ENCODE measurements at regions not wholly inside any gene's neighbourhood (a gene's known extent, or its start where the extent isn't known, plus 50 kb on each side); places are given as distances from the start of the nearest gene placed in this dataset.

DNA sequence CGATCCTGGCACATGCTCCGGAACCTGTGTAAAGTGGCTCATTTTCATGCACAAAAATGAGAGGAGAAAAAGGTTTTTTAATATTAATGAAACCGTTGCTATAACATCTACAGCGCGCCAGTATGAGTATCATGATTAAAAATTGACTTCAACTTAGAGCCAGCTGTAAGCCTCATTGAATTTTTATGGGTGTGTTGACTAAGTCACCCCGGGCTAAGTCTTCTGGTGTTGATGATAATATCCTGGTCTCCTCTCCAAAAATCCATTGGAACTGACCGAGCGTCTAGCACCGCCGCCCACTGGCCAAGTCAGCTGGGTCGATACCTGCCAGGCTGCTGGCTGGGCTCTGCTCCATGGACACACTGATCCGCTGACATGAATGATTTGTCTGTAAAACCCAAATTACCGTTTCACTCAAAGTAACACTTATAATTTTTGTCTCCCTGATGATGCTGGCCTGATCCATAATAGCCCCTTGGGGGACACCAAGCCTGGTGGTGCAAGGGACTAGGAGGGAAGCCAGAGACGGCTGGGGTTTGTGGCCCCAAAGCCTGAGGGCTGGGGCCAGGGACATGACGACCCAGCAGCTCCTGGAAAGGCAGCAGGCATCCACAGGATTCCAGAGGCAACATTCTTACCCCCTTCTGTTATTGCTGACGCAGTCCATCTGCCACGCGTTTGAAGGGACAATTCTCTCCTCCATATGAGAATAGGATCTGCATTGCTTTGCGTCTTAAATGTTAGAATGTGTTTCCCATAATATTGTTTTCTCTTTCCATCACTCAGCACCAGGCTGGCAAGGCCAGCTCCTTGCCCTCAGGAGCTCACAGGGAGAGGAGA lies 131.0 kb upstream of the PPP2R2D start:
- Histone ChIP-seq H3K4me1 (ENCODE audit: control insufficient read depth, insufficient read depth, low read length, poor library complexity, severe bottlenecking) (no peaks in the 10 kb centered on the region), H3K27ac (ENCODE audit: low read depth, low read length, severe bottlenecking) (no peak overlapping the region), H3K9me3 (ENCODE audit: control insufficient read depth, low read length) (no peaks in the 10 kb centered on the region), H3K4me3 (ENCODE audit: extremely low read depth, insufficient read depth, low read length, poor library complexity, severe bottlenecking) (no peak overlapping the region), H3K36me3 (ENCODE audit: control insufficient read depth, insufficient read depth, low read length) (no peaks in the 10 kb centered on the region)
- 87% methylated on average over 13 to 17 of the region's 19 CpGs for WGBS, 2 experiments (ENCODE audit: insufficient coverage in 2 of 2)

DNA sequence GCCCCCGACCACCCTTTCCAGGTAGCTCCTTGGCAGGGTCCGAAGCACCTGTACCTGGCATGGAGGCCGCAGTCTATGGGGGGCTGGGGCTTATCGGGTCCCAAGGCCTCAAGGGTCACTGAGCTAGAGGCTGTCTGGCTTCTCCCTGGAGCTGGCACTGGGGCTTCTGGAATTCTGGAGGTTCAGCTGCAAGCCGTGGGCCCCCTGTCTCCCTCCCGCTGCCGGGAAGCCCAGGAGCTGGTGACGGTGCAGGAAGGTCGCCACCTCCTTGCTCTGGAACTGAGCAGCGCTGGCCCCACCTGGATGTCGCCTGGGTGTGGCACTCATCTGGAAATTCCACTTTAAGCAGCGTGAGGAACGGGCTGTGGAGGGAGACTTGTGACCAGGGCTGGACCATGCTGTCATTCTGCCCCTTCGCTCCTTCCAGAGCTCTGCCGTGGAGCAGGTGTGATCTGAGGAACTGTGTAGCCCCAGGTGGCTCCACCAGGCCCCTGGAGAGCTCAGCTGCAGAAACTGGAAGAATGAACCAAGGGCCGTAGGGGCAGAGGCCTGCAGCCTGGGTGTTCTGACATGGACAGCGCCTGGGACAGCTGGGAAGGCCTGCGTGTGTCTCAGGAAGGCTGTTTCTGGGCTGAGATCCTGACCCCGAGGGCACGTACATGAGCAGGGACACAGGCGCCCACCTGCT lies 129.7 kb upstream of the PPP2R2D start:
- Histone ChIP-seq H3K36me3 (ENCODE audit: control insufficient read depth, insufficient read depth, low read length) (no peaks in the 10 kb centered on the region), H3K9me3 (ENCODE audit: control insufficient read depth, low read length) (peaks cover 4% of the 10 kb centered on the region), H3K4me3 (ENCODE audit: extremely low read depth, insufficient read depth, low read length, poor library complexity, severe bottlenecking) (no peak overlapping the region), H3K4me1 (ENCODE audit: control insufficient read depth, insufficient read depth, low read length, poor library complexity, severe bottlenecking) (no peaks in the 10 kb centered on the region), H3K27ac (ENCODE audit: low read depth, low read length, severe bottlenecking) (no peak overlapping the region)
- whole genome bisulfite sequencing, 2 experiments (ENCODE audit: insufficient coverage in 2 of 2) = 89 to 93% methylated on average over 18 to 21 of the region's 21 CpGs

DNA sequence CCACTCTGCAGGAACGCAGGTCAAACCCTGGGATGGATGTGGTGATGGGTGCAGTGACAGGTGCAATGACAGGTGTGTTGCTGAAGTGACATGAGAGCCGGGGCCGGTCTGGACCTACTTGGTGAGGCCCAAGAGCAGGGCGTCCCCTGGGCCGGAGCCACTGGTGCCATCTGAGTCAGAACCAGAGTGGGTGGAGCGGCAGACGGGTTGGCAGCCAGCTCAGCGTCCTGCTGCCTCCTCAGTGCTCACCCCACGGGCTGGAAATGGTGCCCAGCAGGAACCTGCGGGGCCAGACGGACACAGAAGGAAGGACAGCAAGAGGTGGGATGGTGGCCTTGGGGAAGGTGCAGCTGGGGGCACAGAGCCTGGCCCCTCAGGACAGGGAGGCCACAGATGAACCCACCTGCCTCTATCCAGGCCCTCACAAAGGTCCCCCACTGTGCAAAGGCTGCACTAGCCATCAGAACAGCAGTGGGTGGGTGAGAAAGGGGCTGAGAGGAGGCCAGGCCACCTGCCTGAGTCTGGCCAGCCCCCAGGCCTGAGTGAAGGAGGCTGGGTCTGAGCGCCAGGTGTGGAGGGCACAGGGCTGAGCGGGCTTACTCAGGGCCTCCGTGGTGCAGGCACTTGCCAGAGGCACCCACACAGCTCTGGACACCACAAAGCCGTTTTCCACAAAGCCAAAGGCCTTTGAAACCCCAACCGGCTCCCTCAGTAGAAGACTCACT lies 129.0 kb upstream of the PPP2R2D start:
- Histone ChIP-seq H3K9me3 (ENCODE audit: control insufficient read depth, low read length) (peaks cover 10% of the 10 kb centered on the region), H3K4me3 (ENCODE audit: extremely low read depth, insufficient read depth, low read length, poor library complexity, severe bottlenecking) (no peak overlapping the region), H3K36me3 (ENCODE audit: control insufficient read depth, insufficient read depth, low read length) (no peaks in the 10 kb centered on the region), H3K27ac (ENCODE audit: low read depth, low read length, severe bottlenecking) (no peak overlapping the region), H3K4me1 (ENCODE audit: control insufficient read depth, insufficient read depth, low read length, poor library complexity, severe bottlenecking) (no peaks in the 10 kb centered on the region)
- WGBS, 2 experiments (ENCODE audit: insufficient coverage in 2 of 2) = 91 to 92% methylated on average over 14 to 16 of the region's 16 CpGs

DNA sequence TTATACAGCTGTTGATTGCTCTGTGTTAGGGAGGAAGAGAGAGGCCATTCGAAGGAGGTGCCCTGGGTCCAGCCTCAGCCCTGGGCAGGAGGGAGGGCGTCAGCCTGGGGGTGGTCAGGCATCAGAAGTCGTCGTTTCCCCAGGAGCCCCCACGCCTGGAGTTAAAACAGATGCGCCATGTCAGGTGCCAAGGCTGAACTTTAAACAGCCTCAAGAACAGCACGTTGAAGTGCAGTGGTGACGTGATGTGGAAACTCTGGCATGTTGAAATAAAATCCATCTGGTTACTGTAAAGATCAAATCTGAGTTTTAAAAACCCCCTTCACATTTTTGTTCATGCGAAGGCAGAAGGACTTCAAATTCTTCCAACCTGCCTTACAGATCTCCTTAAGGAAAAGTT lies 128.4 kb upstream of the PPP2R2D start:
- no peaks in the 10 kb centered on the region for H3K4me1 ChIP-seq (ENCODE audit: control insufficient read depth, insufficient read depth, low read length, poor library complexity, severe bottlenecking)
- 87 to 95% methylated on average over 7 to 8 of the region's 9 CpGs for WGBS, 2 experiments (ENCODE audit: insufficient coverage in 2 of 2)
- H3K9me3 ChIP-seq (ENCODE audit: control insufficient read depth, low read length) = peaks cover 14% of the 10 kb centered on the region
- H3K36me3 ChIP-seq (ENCODE audit: control insufficient read depth, insufficient read depth, low read length) = no peaks in the 10 kb centered on the region
- H3K4me3 ChIP-seq (ENCODE audit: extremely low read depth, insufficient read depth, low read length, poor library complexity, severe bottlenecking) = no peak overlapping the region
- H3K27ac ChIP-seq (ENCODE audit: low read depth, low read length, severe bottlenecking) = no peak overlapping the region

DNA sequence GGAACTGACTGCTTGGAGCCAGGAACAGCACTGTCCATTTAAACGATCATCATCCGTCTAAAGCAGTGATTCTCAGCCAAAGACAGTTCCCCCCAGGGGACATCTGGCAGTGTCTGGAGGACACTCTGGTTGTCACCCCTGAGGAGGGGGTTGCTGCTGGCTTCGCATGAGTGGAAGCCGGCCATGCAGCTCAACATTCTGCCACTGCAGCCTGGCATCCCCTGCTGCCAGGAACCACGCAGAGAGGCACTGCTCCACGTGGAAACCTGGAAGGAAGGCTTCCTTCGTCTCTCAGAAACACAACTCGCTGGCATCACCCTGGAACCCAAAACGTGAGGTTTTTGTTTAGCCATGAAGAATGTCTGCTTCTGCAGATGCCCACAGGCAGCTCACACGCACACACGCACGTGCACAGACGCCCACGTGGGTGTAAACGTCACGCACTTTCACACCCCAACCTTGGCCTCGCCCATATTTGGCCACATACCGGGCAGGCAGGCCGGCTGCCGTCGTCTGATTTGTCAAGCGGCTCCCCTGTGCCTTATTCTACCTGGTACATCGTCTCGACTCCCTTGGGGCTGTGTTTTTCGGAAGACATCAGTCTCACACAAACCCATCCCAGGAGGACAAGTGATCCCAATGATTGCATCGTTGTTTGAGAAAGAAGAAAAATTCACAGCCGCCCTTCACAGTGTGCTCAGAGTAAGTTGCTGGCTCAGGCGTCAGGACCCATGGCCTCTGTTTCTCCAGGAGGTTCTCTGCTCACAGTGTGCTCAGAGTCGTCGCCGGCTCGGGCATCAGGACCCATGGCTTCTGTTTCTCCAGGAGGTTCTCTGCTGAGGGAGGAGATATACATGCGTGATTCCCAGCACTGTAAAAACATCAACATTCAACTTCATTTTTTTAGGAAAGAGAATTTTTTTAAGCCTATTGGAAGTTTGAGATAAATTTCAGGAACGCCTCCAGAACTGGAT lies 127.2 kb upstream of the PPP2R2D start:
- Histone ChIP-seq H3K36me3 (ENCODE audit: control insufficient read depth, insufficient read depth, low read length) (no peaks in the 10 kb centered on the region), H3K4me1 (ENCODE audit: control insufficient read depth, insufficient read depth, low read length, poor library complexity, severe bottlenecking) (no peaks in the 10 kb centered on the region), H3K27ac (ENCODE audit: low read depth, low read length, severe bottlenecking) (no peak overlapping the region), H3K9me3 (ENCODE audit: control insufficient read depth, low read length) (peaks cover 21% of the 10 kb centered on the region), H3K4me3 (ENCODE audit: extremely low read depth, insufficient read depth, low read length, poor library complexity, severe bottlenecking) (no peak overlapping the region)
- 88 to 92% methylated on average over 24 to 27 of the region's 34 CpGs for WGBS, 2 experiments (ENCODE audit: insufficient coverage in 2 of 2)

DNA sequence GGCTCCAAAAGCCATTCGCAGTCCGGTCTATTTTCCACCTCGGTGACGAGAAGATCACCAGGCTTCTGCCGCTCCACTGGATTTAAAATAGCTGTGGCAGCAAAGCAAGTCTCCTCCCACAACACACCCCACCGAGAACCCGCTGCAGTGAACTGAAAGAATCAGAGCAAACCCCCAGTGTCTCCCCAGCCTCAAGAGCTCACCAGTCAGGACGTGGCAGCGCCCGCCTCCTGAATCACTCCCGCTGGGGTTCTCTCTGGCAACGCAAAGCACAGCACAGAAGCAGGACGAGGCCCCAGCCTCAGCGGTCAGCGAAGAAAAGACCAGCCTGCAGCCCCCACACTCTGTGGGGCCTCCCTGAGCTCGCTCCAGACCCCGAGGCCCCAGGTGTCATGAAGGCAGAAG lies 126.1 kb upstream of the PPP2R2D start:
- H3K36me3 ChIP-seq (ENCODE audit: control insufficient read depth, insufficient read depth, low read length) = no peaks in the 10 kb centered on the region
- no peak overlapping the region for H3K27ac ChIP-seq (ENCODE audit: low read depth, low read length, severe bottlenecking)
- H3K4me1 ChIP-seq (ENCODE audit: control insufficient read depth, insufficient read depth, low read length, poor library complexity, severe bottlenecking) = no peaks in the 10 kb centered on the region
- H3K9me3 ChIP-seq (ENCODE audit: control insufficient read depth, low read length) = peaks cover 28% of the 10 kb centered on the region
- 91 to 94% methylated on average over 15 to 16 of the region's 17 CpGs for WGBS, 2 experiments (ENCODE audit: insufficient coverage in 2 of 2)
- no peak overlapping the region for H3K4me3 ChIP-seq (ENCODE audit: extremely low read depth, insufficient read depth, low read length, poor library complexity, severe bottlenecking)

DNA sequence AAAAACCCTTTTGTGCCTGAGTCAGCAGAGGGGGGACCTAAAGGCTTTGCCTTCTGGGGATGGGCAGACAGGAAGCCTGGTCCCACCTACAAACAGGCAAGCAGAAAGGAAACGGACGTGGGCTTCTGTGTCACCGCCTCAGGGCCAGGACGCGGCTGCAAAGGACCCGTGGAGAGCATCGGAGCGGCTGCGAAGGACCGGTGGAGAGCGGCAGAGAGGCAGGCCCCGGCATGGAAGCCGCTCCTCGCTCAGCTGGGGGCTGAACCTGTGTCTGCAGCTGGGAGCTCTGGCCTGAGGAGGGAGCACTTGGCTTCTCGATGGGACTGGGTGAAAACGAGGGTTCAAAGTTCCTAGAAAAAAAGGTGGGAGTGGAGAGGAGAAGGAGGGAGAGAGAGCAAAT lies 125.4 kb upstream of the PPP2R2D start:
- H3K9me3 ChIP-seq (ENCODE audit: control insufficient read depth, low read length) = peaks cover 28% of the 10 kb centered on the region
- H3K36me3 ChIP-seq (ENCODE audit: control insufficient read depth, insufficient read depth, low read length) = no peaks in the 10 kb centered on the region
- WGBS, 2 experiments (ENCODE audit: insufficient coverage in 2 of 2) = 83 to 91% methylated on average over 16 of the region's 16 CpGs
- H3K4me1 ChIP-seq (ENCODE audit: control insufficient read depth, insufficient read depth, low read length, poor library complexity, severe bottlenecking) = no peaks in the 10 kb centered on the region
- no peak overlapping the region for H3K27ac ChIP-seq (ENCODE audit: low read depth, low read length, severe bottlenecking)
- H3K4me3 ChIP-seq (ENCODE audit: extremely low read depth, insufficient read depth, low read length, poor library complexity, severe bottlenecking) = no peak overlapping the region

DNA sequence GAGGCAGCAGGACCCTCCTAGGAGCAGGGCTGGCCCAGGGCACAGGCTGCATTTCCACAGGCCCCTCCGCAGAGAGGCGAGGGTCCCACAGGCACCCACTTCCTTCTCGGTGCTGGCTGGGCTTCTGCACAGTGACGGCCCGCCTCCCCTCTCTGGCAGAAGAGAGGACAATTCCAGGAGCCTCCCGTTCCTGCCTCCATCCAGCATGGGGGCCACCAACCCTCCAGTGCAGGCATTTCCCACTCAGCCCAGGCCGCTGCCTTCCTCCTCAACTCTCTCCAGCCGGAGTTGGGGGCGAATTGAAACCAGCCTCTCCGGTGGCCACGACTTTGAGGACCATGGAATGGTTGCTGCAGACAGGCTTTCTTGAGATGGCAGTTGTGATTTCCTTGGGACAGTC lies 125.0 kb upstream of the PPP2R2D start:
- Histone ChIP-seq H3K9me3 (ENCODE audit: control insufficient read depth, low read length) (peaks cover 28% of the 10 kb centered on the region), H3K36me3 (ENCODE audit: control insufficient read depth, insufficient read depth, low read length) (no peaks in the 10 kb centered on the region), H3K27ac (ENCODE audit: low read depth, low read length, severe bottlenecking) (no peak overlapping the region), H3K4me1 (ENCODE audit: control insufficient read depth, insufficient read depth, low read length, poor library complexity, severe bottlenecking) (no peaks in the 10 kb centered on the region), H3K4me3 (ENCODE audit: extremely low read depth, insufficient read depth, low read length, poor library complexity, severe bottlenecking) (no peak overlapping the region)
- 85% methylated on average over 7 to 8 of the region's 11 CpGs for WGBS, 2 experiments (ENCODE audit: insufficient coverage in 2 of 2)

DNA sequence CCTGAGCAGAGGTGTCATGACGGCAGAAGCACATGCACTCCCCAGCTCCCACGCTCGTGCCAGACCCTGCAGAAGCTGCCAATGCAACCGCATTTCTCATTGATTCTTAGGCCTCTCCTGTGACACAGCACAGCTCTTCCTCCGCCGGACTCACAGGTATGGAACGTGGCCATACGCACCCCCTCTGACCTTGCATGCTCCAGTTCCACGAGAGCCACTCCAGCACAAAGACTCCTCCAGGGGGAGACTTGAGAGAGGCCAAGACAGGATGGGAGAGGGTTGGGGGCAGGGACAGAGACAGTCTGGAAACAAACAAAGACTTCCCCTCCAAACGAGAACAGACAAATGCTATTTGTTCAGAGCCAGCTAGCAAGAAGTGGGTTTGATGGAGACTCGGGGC lies 124.3 kb upstream of the PPP2R2D start:
- no peaks in the 10 kb centered on the region for H3K36me3 ChIP-seq (ENCODE audit: control insufficient read depth, insufficient read depth, low read length)
- H3K9me3 ChIP-seq (ENCODE audit: control insufficient read depth, low read length) = peaks cover 28% of the 10 kb centered on the region
- no peak overlapping the region for H3K4me3 ChIP-seq (ENCODE audit: extremely low read depth, insufficient read depth, low read length, poor library complexity, severe bottlenecking)
- H3K4me1 ChIP-seq (ENCODE audit: control insufficient read depth, insufficient read depth, low read length, poor library complexity, severe bottlenecking) = no peaks in the 10 kb centered on the region
- WGBS, 2 experiments (ENCODE audit: insufficient coverage in 2 of 2) = 87 to 93% methylated on average over 8 to 9 of the region's 11 CpGs
- no peak overlapping the region for H3K27ac ChIP-seq (ENCODE audit: low read depth, low read length, severe bottlenecking)

DNA sequence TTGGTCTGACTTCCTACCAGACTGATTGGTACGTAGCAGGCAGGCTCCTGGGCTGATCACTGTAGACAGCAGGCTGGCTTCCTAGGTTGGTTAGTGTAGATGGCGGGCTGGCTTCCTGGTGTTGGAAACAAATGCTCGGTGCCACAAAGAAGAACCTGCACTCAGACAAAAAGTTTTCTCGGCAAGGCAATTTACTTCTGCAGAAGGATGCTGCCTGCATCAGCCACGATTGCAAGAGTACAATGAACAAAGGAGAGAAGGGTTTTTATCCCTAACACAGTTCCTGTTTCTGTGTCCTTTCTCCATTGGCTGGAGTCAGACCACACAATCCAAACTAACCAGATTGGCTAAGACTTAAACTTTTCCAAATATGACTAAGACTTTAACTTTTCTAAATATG lies 123.6 kb upstream of the PPP2R2D start:
- WGBS, 2 experiments (ENCODE audit: insufficient coverage in 2 of 2) = 88 to 90% methylated on average over 4 of the region's 5 CpGs
- H3K27ac ChIP-seq (ENCODE audit: low read depth, low read length, severe bottlenecking) = no peak overlapping the region
- no peaks in the 10 kb centered on the region for H3K36me3 ChIP-seq (ENCODE audit: control insufficient read depth, insufficient read depth, low read length)
- peaks cover 28% of the 10 kb centered on the region for H3K9me3 ChIP-seq (ENCODE audit: control insufficient read depth, low read length)
- H3K4me1 ChIP-seq (ENCODE audit: control insufficient read depth, insufficient read depth, low read length, poor library complexity, severe bottlenecking) = no peaks in the 10 kb centered on the region
- no peak overlapping the region for H3K4me3 ChIP-seq (ENCODE audit: extremely low read depth, insufficient read depth, low read length, poor library complexity, severe bottlenecking)

Data from mesodermal cell (in vitro differentiated cells).